IPS DF 6.9 (cell line): ENCODE measurements at regions not wholly inside any gene's neighbourhood (a gene's known extent, or its start where the extent isn't known, plus 50 kb on each side); places are given as distances from the start of the nearest gene placed in this dataset.

Experiments
- DNase-seq: peaks from one replicate; pipeline ENCODE4 v3.0.0-alpha.2; 2013; ENCODE audit warnings: low read depth, low spot score
- H3K27ac ChIP-seq: one replicate; pipeline ENCODE4 v1.5.1; 2013; ENCODE audit warnings: low read length, control low read depth
- H3K27me3 ChIP-seq: 2 replicates; pipeline ENCODE4 v1.6.1; 2013; ENCODE audit warnings: mild to moderate bottlenecking, low read length; ENCODE audit not compliant: control insufficient read depth, insufficient read depth
- H3K36me3 ChIP-seq: 2 replicates; pipeline ENCODE4 v1.6.1; 2013; ENCODE audit warnings: low read length; ENCODE audit not compliant: control insufficient read depth, insufficient read depth
- H3K4me1 ChIP-seq: 2 replicates; pipeline ENCODE4 v1.6.1; 2013; ENCODE audit warnings: low read length; ENCODE audit not compliant: control insufficient read depth, insufficient read depth
- H3K4me3 ChIP-seq: 2 replicates; pipeline ENCODE4 v1.5.1; 2013; ENCODE audit warnings: mild to moderate bottlenecking, low read length
- H3K9me3 ChIP-seq: 2 replicates; pipeline ENCODE4 v1.6.1; 2013; ENCODE audit warnings: low read length, inconsistent platforms; ENCODE audit not compliant: control insufficient read depth, insufficient read depth
- WGBS: extraction: QIAGEN DNeasy Blood & Tissue Kit; methylation state at CpG from one replicate; pipeline ENCODE4 v1.1.7; 2013; ENCODE audit warnings: mixed read lengths, missing lambda C conversion rate; ENCODE audit not compliant: insufficient read length, insufficient coverage; 5-methylcytosine and 5-hydroxymethylcytosine counted together

DNA sequence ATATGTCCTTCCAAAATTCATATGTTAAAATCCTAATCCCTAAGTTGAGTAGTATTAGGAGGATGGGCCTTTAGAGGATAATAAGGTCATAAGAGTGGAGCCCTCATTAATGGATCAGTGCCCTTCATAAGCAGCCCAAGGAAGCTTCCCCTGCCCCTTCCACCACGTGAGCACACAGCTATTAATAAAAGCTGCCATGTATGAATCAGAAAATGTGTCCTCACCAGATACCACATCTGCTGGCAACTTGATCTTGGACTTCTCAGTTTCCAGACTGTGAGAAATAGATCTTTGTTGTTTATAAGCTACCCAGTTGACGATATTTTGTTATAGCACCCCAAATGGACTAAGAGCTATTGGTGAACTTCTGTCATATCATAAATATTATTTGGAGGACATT, 207.7 kb upstream of the HDDC2 start:
- WGBS: no CpG with 5 or more reads among the region's 2 CpGs
- Histone ChIP-seq H3K4me1 (no peaks in the 10 kb centered on the region), H3K4me3 (no peak overlapping the region), H3K9me3 (no peaks in the 10 kb centered on the region), H3K27me3 (no peaks in the 10 kb centered on the region), H3K36me3 (no peaks in the 10 kb centered on the region), H3K27ac (no peak overlapping the region)
- DNase-seq: no peak

DNA sequence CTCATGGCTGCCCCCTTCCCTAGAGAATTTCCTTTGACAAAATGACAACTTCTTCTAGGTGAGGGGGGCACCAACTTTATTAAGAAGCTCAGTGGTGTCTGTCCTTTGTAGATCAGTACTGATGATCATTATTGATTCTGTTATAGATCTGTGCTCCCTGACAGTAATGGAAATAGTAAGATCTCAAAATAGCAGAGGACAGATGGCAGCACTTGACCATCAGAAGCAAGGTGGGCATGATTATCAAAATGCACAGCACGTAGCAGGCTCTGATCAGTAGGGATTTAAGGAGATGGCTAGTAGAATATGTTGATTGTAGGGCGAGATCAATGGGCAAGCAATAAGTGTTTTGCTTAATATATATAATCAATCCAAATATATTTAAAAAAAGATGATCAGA, 208.6 kb upstream of the HDDC2 start:
- H3K4me1 ChIP-seq: no peaks in the 10 kb centered on the region
- H3K9me3 ChIP-seq: no peaks in the 10 kb centered on the region
- no peak overlapping the region for H3K4me3 ChIP-seq
- H3K27ac ChIP-seq: no peak overlapping the region
- WGBS: no CpG with 5 or more reads among the region's 2 CpGs
- no peak for DNase-seq
- H3K27me3 ChIP-seq: no peaks in the 10 kb centered on the region
- H3K36me3 ChIP-seq: no peaks in the 10 kb centered on the region

DNA sequence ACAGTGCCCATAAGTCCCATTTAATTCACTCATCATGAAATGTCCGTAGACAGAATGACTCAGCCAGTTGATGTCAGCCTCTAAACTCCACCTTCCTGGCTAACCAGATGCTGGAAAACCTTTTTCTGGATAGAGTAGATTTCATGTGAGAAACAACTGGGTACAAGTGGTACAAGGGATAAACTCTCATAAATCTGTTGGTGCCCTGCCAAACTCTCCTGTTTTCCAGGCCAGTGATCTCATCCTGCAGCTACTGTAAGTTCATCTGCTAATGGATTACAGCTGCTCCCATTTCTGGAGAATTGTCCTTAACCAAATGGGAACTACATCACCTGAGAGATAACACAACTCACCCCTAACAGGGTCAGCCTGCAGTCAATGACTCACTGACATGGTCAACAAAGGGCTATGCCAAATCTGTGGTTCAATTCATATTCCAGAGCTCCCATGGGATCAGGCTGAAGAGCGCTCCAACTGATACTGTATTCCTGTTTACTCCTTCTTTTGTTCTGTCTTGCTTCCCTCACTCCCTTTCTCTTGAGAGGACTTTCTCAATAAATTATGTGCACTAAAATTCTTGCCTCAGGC, 210.1 kb upstream of the HDDC2 start:
- DNase-seq: no peak
- Histone ChIP-seq H3K27me3 (no peaks in the 10 kb centered on the region), H3K36me3 (no peaks in the 10 kb centered on the region), H3K4me1 (no peaks in the 10 kb centered on the region), H3K4me3 (no peak overlapping the region), H3K27ac (no peak overlapping the region), H3K9me3 (no peaks in the 10 kb centered on the region)
- no CpG with 5 or more reads among the region's 2 CpGs for WGBS

DNA sequence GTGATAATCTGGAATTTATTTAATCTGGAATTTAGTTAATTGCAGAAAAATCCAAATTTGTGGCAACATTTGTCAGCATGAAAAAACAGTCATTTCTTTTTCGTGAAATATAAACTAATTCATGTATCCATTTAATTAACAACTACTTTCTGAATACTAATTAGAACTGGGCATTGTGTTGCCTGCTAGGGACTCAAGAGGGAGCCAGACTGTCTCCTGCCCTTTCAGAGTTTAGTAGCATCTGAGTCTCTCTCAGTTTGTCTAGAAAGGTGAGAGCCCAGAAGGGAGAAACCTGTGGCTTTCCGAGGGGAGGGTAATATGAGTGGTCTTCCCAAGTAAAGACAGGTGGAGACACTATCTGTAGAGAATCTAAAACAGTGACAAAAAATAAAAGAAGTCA, 210.9 kb upstream of the HDDC2 start:
- DNase-seq: no peak
- Histone ChIP-seq H3K27ac (no peak overlapping the region), H3K36me3 (no peaks in the 10 kb centered on the region), H3K9me3 (no peaks in the 10 kb centered on the region), H3K27me3 (no peaks in the 10 kb centered on the region), H3K4me3 (no peak overlapping the region), H3K4me1 (no peaks in the 10 kb centered on the region)
- no CpG with 5 or more reads among the region's 2 CpGs for WGBS

DNA sequence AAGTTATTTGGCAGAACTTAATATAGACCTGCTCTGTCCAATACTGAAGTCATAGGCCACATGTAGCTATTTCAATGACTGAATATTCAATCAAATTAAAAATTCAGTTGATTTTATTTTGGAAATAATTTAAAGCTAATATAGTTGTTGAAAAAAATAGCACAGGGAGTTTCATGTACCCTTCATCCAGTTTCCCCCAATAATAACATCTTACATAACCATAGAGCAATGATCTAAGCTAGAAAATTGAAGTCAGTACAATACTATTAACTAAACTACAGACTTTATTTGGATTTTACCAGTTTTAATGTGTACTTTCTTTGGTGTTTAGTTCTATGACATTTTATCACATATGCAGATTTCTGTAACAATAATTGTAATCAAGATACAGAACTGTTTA, 212.2 kb upstream of the HDDC2 start:
- H3K4me1 ChIP-seq: no peaks in the 10 kb centered on the region

DNA sequence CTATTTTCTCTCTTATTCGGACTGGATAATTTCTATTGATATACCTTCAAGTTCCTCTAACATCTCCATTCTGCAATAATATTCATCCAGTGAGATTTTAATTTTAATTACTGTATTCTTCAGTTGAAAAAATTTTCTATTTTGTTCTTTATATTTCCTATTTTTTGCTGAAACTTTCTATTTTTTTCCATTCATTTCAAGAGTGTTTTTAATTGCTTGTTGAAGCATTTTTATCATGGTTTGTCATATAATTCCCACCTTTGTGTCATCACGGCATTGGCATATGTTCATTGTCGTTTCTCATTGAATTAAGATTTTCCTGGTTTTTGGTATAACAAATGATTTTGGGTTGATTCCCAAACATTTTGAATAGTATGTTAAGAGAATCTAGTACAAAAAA, 214.9 kb upstream of the HDDC2 start:
- WGBS: no CpG with 5 or more reads among the region's 3 CpGs
- Histone ChIP-seq H3K4me1 (no peaks in the 10 kb centered on the region), H3K4me3 (no peak overlapping the region), H3K27me3 (no peaks in the 10 kb centered on the region), H3K9me3 (no peaks in the 10 kb centered on the region), H3K27ac (no peak overlapping the region), H3K36me3 (no peaks in the 10 kb centered on the region)
- DNase-seq: no peak

More for the DNA sequence above, 212.2 kb upstream of the HDDC2 start:
- no peaks in the 10 kb centered on the region for H3K36me3 ChIP-seq
- no peaks in the 10 kb centered on the region for H3K27me3 ChIP-seq
- no peak overlapping the region for H3K27ac ChIP-seq
- no peak for DNase-seq
- H3K4me3 ChIP-seq: no peak overlapping the region
- H3K9me3 ChIP-seq: no peaks in the 10 kb centered on the region

DNA sequence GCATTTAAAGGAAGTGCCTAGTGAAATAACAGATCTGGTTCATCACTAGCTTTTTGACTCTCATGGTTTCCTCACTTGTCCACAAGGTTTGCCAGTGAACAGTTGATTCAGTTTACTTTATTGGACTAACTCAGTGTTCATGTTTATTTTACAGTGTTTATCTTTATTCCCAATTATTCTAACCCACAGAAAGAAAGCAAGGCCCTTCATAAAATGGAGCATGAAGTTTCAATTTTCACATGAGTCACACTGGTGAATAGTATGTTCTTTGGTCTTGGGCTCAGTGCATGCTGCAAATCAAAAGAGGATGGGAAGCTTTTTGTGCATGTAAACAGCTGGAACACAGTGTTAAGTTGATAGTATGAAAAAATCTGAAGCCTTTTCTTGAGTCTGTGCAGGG, 217.6 kb upstream of the HDDC2 start:
- Histone ChIP-seq H3K9me3 (no peaks in the 10 kb centered on the region), H3K36me3 (no peaks in the 10 kb centered on the region), H3K4me1 (no peaks in the 10 kb centered on the region), H3K27me3 (no peaks in the 10 kb centered on the region), H3K4me3 (no peak overlapping the region), H3K27ac (no peak overlapping the region)
- no peak for DNase-seq

DNA sequence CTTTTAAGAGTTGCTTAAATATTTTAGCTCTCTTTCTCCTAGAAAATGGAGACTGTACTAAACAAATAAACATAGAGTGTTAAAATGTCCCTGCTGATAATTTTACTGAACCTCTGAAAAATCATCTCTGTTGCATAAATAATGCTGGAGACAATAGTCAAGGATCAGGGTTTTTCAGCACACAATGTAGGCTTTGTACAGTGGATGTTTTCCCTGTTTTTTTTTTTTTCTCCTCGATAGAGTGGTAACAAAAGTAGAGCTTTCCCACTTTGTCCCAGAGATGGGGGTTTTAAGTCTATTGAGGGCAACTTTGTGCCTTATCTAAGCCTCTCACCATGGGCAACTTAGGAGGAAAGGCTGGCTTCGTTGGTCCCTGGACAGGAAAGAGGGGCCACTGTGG, 222.6 kb upstream of the HDDC2 start:
- no peak overlapping the region for H3K27ac ChIP-seq
- H3K27me3 ChIP-seq: no peaks in the 10 kb centered on the region
- H3K36me3 ChIP-seq: no peaks in the 10 kb centered on the region
- H3K9me3 ChIP-seq: no peaks in the 10 kb centered on the region
- WGBS: no CpG with 5 or more reads among the region's 2 CpGs
- H3K4me1 ChIP-seq: peaks cover 2% of the 10 kb centered on the region; the same call in 1 of the 2 replicates
- no peak overlapping the region for H3K4me3 ChIP-seq
- no peak for DNase-seq

DNA sequence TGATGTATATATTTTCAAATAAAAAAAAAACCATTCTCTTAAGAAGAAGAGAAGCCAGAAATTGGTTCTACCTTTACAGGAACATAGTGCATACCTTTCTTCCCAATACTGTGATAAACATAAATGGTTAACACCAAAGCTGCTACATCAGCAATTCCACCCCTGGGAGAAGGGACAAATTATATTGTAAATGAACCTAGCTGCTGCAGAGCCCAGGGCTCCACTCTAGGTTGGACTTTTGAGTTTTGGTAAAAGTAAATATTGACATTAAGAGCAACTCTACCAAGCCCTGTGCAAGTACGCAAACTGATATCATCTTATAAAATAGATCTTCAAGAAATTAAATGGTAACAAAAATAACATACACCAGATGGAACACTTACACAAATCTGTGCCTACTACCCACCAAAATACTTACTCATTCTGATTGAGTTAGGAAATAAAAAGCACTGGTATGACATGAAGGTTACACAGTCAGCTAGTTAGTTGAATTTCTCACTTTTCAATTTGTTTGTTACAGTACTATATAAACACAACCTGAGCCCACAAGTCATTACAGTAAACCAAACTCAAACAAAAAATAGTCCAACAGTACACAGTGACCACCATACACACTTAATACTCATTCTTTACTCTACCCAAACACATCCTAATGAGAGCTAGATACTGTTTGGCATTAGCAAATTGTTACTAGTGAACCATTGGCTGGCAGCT, 223.3 kb upstream of the HEY2 start:
- no peak overlapping the region for H3K27ac ChIP-seq
- WGBS: no CpG with 5 or more reads among the region's 1 CpG
- no peaks in the 10 kb centered on the region for H3K36me3 ChIP-seq
- H3K4me1 ChIP-seq: peaks cover 2% of the 10 kb centered on the region; the same call in 1 of the 2 replicates
- H3K9me3 ChIP-seq: no peaks in the 10 kb centered on the region
- DNase-seq: no peak
- no peak overlapping the region for H3K4me3 ChIP-seq
- H3K27me3 ChIP-seq: no peaks in the 10 kb centered on the region

DNA sequence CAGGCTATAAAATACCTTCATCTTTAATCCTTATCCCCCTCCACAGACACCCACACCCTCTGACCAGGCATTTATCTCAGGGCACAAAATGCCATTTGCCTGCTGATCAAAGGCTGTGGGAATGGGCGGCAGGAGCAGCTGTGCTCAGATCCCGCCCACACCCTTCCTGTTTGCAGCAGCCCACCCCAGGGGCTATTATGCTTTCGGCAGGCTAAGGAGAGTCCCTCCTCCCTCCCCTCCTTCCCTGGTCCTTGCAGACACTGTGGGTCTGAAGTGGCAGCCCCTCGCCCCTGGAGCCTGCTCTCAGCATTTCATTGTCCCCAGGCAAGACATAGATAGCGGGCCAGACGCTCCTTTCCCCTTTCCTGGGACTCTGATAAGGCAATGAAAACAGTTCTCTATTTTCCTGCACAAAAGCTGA, 220.8 kb upstream of the HEY2 start:
- no CpG with 5 or more reads among the region's 6 CpGs for WGBS
- H3K27ac ChIP-seq: no peak overlapping the region
- H3K9me3 ChIP-seq: no peaks in the 10 kb centered on the region

DNA sequence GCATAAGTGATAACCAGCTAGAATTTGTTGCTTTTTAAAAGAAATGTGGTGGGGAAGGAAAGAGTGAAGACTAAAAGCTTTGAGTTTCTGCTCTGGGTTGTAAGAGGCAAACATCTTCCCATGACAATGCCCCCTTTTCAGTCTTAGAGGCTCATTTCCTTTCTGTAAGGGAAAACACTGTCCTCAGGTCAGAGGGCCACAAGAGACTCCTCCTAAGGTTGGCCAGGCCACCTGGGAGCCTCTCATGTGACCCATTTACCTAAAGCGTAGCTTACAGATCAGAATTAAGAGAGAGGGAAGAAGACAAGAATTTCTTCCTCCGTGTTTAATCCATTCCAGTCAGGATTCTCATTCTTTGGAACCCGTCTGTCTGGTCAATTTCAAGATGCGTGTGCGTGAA, 220.4 kb upstream of the HEY2 start:
- Histone ChIP-seq H3K27me3 (peaks cover 1% of the 10 kb centered on the region), H3K27ac (no peak overlapping the region), H3K4me3 (no peak overlapping the region), H3K4me1 (peaks cover 7% of the 10 kb centered on the region; the same call in 1 of the 2 replicates), H3K36me3 (no peaks in the 10 kb centered on the region), H3K9me3 (no peaks in the 10 kb centered on the region)
- no CpG with 5 or more reads among the region's 5 CpGs for WGBS
- no peak for DNase-seq

More for the DNA sequence above, 220.8 kb upstream of the HEY2 start:
- DNase-seq: no peak
- H3K4me3 ChIP-seq: no peak overlapping the region
- no peaks in the 10 kb centered on the region for H3K36me3 ChIP-seq
- no peaks in the 10 kb centered on the region; the same call in 1 of the 2 replicates for H3K27me3 ChIP-seq
- peaks cover 3% of the 10 kb centered on the region; the same call in 1 of the 2 replicates for H3K4me1 ChIP-seq
